GM18870 (cell line): ENCODE measurements at regions not wholly inside any gene's neighbourhood (a gene's known extent, or its start where the extent isn't known, plus 50 kb on each side); places are given as distances from the start of the nearest gene placed in this dataset.
"Not testable (repeated sequence)": the region's sequence is repeated elsewhere in the genome, so short reads cannot be mapped to it uniquely, and the experiment has no call there.

Experiments
- ATAC-seq: cut with Tn5 transposase; IDR thresholded peaks from one replicate; pipeline ENCODE4 v1.9.1; 2021; ENCODE audit warnings: moderate library complexity; ENCODE audit not compliant: unreplicated experiment

GRCh38 chr9:94033383-94033782 lies 50.9 kb upstream of the PTPDC1 start:
- ATAC-seq: no peak

GRCh38 chr9:94031946-94032345 lies 52.3 kb upstream of the PTPDC1 start:
- ATAC-seq: no peak

GRCh38 chr9:94031380-94031779 lies 52.9 kb upstream of the PTPDC1 start:
- ATAC-seq: no peak

GRCh38 chr9:94030318-94031179 lies 53.7 kb upstream of the PTPDC1 start:
- ATAC-seq: peak; percentile 74

- ATAC-seq: peak; percentile 14
Measured at GRCh38 chr9:94029932-94030317, 54.3 kb upstream of the PTPDC1 start.

GRCh38 chr9:94026816-94027215 lies 57.4 kb upstream of the PTPDC1 start:
- ATAC-seq: no peak

GRCh38 chr9:94022476-94022875 lies 61.8 kb upstream of the PTPDC1 start:
- not testable (repeated sequence) for ATAC-seq

GRCh38 chr9:94020836-94021235 lies 63.4 kb upstream of the PTPDC1 start:
- not testable (repeated sequence) for ATAC-seq

- ATAC-seq: no peak
Measured at GRCh38 chr9:94018628-94019027, 63.5 kb upstream of the BARX1 start.

- no peak for ATAC-seq
Measured at GRCh38 chr9:94017939-94018531, 62.9 kb upstream of the BARX1 start.

- ATAC-seq: no peak
Measured at GRCh38 chr9:94016744-94017143, 61.6 kb upstream of the BARX1 start.

GRCh38 chr9:94014920-94015319 lies 59.8 kb upstream of the BARX1 start:
- no peak for ATAC-seq

- no peak for ATAC-seq
Measured at GRCh38 chr9:94014066-94014654, 59.0 kb upstream of the BARX1 start.

- ATAC-seq: no peak
Measured at GRCh38 chr9:94010980-94011533, 55.9 kb upstream of the BARX1 start.

GRCh38 chr9:94005272-94005901 lies 50.2 kb upstream of the BARX1 start:
- ATAC-seq: no peak
